Fibroblast of skin of left biceps (primary cell): ENCODE measurements at regions not wholly inside any gene's neighbourhood (a gene's known extent, or its start where the extent isn't known, plus 50 kb on each side); places are given as distances from the start of the nearest gene placed in this dataset.
"Not testable (repeated sequence)": the region's sequence is repeated elsewhere in the genome, so short reads cannot be mapped to it uniquely, and the experiment has no call there.

ENCODE experiments used
- DNase-seq, 2 experiments: peaks; one replicate each; pipeline ENCODE4 v3.0.0-alpha.2; 2013; ENCODE audit warnings: low read depth in 2 of 2

DNA sequence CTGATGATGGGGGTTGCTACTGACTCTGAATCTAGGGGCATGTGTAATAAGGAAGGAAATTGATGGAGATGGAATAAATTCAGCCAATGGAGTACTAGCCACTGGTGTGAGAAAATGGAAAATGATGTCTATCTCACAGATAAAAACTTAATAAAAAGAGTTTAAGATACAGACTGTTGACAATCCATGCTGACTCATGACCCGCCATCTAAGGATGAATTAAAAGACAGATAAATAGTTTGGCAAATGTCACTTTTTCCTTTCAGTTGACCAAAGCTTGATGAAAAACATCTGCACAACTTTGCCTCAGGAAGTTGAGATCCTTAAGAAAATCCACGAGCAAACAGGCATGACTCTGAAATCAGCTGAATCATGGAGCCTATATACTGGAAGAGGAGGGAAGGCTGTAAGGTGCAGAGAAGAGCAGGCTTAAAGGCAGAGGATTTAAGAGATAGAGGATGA is 82.6 kb upstream of the BMP5 start:
- DNase-seq, result peak; percentile 33 to 55

DNA sequence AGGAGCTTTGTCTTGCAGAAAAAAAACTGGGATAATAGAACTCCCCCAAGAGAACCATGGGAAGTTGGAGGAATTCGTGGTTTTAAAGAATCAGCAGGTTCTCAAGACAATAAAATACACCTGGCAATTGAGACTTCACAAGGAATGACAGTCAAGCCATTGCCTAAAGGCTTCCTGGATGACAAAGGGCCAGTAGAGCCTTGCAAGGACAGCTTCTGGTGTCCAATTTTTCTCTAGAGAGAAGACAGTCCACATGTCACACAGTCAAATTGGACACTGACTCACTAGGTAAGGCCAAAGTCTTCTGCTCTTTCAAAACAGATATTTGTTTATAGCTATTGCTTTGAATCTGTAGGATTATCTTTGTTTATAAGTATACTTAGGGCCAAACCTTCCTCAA is 80.3 kb upstream of the BMP5 start:
- no peak for DNase-seq

DNA sequence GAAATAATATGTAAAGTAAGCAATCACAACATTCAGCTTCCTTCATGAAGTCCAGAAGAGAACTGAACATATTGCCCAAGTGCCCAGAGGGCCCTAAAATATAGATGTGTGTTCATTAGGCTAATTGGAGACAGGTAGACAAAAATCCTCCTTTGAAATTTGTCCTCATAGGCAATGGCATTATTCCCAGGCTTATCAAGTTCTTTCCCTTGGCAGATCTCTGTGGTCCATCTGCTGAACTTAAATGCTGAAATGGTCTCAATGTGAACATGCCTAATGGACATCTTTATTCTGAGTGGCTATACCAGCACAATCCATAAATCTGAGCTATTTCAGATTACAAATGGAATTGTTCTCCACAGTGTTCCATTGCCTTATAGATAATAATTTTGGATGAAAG is 79.0 kb upstream of the BMP5 start:
- no peak for DNase-seq

DNA sequence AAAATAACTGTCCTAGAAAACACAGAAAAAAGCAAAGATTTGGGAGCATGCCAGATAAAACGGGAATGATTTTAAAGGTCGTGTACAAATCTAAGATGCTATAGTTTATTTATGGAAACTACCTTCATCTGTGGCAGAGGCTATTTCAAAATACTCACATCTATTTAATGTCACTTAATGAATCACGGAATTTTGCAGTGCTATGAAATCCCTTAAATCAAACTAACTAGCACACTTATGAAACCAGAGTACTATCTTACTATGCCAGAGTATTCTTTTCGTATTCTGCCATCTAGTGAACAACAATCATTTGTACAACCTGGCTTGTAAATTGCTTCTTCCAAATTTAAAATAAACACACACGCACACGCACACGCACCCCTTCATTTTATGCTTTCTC is 77.9 kb upstream of the BMP5 start:
- peak in 1 of 2 experiments; percentile 4 for DNase-seq

DNA sequence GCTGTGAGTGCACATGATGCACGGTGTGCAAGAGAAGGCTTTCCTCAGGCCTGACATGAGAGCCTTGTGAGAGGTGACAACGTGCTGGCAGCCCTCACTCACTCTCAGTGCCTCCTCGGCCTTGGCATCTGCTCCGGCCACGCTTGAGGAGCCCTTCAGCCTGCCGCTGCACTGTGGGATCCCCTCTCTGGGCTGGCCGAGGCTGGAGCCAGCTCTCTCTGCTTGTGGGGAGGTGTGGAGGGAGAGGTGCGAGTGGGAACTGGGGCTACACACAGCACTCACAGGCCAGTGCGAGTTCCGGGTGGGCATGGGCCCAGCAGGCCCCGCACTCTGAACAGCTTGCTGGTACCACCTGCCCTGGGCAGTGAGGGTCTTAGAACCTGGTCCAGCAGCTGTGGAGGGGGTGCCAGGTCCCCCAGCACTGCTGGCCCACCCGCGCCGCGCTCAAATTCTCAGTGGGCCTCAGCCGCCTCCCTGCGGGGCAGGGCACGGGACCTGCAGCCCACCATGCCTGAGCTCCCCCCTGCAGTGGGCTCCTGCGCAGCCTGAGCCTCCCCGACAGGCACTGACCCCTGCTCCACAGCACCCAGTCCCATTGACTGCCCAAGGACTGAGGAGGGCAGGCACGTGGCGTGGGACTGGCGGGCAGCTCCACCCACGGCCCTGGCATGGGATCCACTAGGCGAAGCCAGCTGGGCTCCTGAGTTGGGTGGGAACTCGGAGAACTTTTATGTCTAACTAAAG is 74.9 kb upstream of the BMP5 start:
- no peak for DNase-seq

DNA sequence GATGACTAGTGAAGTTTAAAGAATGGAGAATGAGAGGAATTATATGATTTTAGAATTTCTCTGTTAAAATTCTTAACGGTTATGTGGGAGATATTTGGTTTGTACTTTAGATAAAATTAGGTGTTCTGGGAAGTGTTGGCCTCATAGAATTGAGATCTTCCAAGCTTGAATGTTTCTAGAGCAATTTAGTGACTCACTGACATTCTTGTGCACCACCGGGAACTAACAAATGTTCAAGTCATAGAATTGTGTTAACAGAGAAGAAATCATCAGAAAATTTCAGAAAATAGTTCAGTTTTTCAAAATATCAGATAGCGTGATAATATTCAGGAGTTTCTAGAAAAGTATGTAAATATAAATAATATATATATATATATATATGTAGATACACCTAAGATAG is 67.9 kb upstream of the BMP5 start:
- DNase-seq, result peak in 1 of 2 experiments; percentile 12

DNA sequence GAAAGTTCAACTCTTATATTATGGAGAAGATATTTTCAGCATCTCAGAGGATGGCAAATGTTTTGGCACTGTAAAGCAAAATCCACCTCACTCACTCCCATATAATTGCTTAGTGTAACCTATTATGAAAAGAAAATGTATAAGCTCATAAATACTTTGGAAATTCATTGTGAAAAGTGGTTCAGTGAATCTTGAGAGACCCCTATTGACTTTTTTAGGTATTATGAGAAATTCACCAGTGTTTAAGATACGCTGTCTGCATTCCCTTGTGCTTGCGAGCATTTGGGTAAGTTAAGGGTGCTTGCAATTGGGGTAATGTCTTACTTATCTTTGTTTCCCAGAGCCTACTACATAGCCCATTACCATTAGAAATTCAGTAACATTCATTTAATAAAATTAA is 66.3 kb upstream of the BMP5 start:
- DNase-seq, result no peak

DNA sequence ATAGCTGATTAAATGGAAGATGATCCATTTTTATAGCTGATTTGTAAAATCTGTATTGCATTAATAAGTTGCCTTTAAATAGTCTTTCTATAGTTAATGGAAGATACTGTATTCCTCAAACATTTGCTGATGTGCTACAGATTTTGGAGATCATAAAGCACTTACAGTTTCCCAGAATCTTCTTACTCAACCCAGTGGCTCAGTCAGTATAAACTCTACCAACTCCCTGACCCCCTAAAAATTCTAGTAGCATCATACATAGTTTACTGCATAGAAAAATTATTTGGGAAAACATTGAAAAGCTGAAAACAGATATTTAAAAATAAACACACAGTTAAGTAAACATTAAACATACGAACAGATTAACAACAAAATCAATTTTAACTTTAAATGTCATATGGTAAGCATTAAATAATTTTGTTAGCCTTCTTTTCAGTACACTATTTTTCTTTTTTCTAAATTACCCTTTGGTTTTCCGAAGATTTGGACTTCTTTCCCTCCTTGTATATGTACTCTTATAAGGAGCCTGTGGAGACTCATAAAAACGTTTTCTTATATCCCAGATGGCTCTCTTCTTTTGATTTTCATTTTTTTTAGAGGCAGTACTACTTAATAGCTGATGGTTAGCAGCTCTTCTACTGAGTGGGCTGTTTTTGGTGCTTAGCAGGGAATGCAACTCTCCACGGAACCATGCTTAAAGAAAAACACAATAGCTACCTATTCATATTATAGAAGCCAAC is 62.7 kb upstream of the BMP5 start:
- no peak for DNase-seq

DNA sequence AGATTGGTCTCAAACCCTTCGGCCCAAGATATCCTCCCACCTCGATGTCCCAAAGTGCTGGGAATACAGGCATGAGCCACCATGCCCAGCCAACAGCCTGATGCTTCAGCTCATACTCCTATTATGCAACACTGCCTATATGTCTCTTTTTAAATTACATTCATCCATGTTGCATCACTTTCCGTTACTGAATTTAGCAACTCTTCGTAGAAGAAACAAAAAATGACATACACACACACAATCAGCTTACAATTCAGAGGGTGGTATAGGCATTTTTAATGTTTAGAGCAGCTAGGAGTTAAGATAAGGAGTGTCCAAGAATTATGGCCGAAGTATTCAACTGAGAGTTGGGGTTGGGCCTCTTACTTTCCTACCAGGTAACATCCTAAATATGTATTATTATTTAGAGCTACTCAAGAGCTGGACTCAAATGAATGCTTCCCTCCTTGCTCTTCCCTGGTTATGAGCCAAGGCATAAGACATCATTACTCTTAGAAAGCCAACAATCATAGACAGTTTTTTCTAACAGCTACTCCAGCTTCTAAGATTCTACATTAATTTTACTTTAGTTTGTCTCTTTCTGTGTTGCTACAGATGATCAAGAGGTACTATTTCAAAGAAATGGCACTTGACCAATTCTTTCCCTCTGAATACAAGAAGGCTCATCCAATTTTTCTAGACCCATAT is 62.0 kb upstream of the BMP5 start:
- DNase-seq, result no peak

DNA sequence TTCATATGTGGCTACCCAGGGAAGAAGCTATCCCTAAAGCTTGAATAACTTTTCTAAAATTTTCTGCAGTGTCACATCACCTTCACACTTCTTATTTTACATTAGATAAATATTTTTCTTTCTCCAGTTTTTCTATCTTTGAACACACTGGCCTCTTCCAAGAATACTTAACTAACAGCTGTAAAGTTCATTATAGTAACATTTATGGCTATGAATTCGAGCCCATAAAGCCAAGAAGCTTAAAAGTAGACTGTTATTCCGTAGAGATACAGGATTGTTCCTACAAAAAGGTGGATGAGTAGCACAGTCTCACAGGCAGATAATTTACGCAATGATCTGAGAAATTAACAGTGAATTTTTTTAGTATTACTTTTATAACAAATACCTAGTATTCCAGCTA is 55.7 kb upstream of the BMP5 start:
- no peak for DNase-seq

DNA sequence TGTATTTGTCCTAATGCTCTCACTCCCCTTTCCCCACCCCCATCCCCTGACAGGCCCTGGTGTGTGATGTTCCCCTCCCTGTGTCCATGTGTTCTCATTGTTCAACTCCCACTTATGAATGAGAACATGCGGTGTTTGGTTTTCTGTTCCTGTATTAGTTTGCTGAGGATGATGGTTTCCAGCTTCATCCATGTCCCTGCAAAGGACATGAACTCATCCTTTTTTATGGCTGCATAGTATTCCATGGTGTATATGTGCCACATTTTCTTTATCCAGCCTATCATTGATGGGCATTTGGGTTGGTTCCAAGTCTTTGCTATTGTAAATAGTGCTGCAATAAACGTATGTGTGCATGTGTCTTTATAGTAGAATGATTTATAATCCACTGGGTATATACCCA is 52.3 kb upstream of the BMP5 start:
- not testable (repeated sequence) for DNase-seq

DNA sequence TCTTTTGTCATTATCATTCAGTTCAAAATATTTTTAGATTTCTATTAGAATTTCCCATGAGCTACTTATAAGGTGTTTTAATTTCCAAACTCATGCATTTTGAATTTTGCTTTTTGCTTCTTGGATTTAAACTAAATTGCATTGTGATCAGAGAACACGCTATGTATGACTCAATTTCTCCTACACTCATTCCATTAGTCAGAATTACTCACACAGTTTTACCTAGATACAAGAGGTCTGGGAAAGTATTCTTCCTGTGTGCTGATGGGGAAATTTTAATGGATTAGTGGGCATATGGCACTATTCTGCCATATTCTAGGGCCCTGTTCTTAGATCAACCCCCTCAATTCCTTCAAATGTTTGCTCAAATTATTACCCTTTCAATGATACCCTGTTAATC is 49.9 kb upstream of the BMP5 start:
- DNase-seq, result peak in 1 of 2 experiments; percentile 18
